Hematopoietic multipotent progenitor cell treated with erythropoietin and hydrocortisone succinate and interleukin-3 and kit ligand, for 17 days (in vitro differentiated cells): ENCODE measurements at regions not wholly inside any gene's neighbourhood (a gene's known extent, or its start where the extent isn't known, plus 50 kb on each side); places are given as distances from the start of the nearest gene placed in this dataset.
A peak's percentile ranks its signal among the peaks of the same experiment; 100 is the strongest.

Source experiments
- DNase-seq: peaks from one replicate; pipeline ENCODE4 v3.0.0-alpha.2; 2015; ENCODE audit warnings: low spot score

DNA sequence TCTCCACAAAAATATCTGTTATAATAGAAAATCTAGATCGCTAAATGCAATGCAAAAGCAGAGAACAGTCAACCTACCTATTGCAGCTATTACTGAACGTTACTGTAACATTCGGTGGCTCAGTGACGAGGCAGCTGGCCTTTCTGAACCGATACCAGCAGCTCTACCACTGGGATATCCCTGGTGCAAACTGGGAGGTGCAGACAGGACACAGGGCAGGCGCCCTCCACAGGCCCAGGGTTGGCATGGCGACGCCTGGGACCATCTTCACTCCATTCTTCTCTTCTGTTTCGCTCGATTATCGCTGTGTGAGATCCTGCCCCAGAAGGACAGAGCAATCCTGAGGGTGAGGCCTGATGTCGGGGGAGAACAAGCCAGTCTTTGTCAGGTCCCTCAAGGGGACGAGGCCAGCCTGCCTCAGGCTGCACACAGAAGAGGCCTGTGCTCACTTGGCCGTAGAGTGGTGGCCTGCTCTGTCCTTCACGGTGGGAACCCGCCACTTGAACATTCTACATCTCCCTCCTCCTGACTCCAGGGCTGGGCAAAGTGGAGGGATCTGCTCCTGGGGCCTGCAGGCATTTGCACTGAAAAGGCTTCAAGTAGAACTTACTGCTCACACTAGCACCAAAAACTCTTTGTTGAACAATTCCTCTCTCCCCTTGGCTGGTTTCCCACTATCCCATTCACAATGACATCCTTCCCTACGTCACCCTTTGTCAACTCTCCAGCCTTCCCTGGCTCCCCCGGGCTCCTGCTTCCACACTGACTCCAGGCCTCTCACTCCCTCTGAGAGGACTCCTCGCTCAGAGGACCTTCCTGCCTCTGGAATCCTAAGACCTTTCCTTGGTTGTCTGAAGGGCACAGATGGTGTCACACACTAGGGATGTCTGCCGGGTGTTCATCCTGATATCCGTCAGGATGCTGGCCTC lies 49.7 kb downstream of the CYRIA start:
- DNase-seq, result no peak

DNA sequence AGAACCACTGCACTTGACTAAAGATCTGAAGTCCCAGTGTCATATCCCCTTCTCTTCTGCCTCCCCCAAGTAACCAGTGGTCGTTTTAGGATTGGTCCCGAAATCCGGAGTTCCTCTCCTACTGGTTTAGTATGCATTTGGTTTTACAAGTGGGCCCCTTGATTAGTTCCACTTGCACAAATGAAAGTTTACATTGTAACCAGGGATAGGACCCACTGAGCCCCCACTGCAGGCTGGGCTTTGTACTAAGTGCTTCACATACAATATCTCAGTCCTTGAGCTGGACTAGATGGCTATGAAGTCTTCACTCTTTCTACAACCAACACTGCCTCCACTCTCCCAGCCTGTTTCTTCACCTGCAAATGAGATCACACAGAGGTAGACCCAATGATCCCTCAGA lies 50.4 kb downstream of the CYRIA start:
- no peak for DNase-seq

DNA sequence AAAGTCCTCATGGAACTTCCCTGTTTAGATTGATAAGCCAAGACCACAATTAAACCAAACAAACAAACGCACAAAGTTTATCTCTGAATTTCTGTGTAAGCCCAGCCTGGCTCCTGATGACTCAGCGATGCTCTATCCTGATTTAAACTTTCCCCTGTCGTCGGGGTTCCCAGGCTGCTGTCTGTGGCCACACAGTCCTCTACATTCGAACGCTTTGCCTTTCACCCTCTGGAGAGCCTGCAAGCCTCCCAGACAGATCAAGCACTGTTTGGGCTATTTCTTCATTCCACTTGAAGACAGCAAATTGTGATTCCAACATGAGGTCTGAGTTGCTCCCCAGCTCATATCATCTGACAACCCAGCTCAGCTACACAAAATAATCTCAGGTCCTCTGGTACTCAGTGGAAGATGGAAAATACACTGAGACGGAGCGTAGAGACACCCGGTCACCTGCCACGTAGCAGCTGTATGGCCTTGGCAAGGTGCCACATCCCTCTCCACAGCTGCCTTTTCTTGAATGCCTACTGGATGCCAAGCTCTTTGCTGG lies 51.2 kb downstream of the CYRIA start:
- DNase-seq, result no peak

DNA sequence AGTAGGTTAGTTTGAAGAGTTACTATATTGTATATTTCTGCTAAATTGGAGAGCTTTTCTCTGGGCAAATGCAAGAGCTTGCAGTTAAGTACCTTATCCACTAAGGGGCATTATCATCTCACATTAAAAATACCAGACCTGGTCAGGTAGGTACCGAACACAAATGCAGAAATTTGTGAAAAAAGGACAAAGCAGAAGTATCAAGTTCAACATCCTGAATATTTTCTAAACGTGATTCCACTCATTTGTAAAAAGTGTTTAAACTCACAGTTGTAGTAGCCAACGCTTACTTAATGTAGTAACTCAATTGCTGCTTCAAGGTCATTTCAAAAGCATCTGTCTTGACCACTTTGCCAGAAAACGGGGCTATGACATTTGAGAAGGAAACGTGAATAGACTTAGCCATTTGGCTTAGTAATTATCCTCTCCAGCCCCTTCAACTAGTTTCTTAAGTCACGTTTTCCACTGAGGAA lies 52.1 kb downstream of the CYRIA start:
- peak; percentile 5 for DNase-seq

DNA sequence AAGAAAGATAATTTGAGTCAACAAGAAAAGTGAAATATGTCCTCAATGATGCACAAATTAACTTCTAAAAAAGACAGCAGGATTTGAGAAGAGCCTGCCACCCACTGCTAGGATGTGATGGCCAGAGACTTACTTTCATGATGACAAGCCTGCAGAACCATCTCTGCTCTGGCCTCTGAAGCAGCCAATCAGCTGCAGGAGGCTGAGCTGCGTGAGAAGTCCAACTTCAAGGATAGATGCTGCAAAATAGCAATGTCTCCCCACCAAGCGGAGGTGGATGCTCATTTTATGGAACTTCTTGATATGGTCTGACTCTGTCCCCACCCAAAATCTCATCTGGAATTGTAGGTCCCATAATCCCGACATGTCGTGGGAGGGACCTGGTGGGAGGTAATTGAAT lies 53.1 kb downstream of the CYRIA start:
- DNase-seq, result no peak

DNA sequence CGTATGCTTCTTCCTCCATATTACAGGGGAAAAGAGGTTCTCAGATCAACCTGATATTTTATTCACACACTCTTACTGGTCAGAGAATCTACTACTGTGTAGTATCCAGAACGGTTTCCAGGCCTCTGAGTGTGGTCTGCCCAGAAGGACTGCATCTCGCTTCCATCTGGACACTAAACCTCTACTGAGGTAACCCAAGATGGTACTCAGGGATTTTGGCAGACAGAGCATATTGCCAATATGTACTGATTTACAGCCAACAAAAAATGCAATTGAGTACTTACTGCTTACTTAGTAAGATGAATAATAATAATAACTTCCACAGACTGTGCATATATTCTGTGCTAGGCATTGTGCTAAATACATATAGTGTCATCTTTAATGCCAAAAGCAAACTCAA lies 55.8 kb downstream of the CYRIA start:
- no peak for DNase-seq

DNA sequence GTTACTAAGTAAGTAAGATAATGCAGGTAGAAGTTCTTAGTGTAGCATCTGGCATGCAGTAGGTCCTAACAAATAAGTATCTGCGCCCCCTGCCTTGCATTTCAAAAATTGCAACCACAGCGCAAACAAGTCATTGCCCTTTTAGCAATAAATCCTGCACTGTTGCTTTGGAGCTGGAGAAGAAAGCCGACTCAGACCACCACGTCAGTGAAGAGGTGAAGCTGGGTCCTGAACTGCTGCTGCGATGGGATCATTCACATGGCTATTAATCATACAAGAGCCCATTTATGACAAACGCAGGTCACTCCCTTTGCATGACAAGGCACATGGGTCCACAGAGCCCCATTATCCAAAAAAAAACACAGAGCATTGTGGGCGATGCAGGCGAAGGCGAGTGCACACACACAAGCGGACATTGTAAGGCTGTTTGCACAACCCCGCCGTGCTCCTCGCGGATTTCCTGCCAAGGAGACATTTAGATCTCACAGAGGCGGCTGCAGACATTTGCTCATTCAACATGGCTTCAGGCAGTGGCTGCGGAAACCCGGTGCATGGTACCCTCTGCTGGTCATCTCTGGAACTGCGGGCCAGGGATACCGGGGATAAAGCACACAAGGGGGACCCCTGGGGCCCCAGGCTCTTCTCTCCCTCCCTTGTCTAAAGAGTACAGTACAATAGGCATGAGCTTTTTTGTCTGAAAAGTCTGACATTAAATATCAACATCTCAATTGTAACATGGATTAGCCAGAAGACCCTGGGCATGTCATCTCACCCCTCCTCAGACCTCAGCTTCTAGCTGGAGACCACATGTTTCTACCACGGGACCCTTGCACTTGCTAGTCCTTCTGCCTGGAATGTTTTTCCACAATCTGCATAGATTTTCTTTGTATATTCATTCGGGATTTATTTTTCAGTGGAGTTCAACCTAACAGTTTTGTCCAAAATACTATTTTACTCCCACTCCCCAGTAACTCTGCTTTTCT lies 56.7 kb downstream of the CYRIA start:
- DNase-seq, result peak; percentile 51

DNA sequence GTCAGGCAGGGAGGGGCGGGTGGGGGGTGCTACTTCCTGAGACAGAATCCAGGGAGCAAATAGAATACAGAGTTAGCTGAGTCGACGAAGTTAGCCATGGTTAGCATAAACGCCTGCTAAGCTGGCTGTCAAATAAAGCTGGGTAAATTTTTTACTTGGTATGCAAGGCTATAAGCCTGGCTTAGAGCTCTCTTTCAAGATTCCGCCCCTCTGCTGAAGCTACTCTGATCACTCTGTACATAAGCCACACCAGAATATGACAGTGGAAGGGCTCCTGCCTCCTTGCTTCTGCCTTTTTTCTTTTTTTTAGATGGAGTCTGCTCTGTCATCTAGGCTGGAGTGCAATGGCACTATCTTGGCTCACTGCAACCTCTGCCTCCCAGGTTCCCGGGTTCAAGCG lies 58.3 kb downstream of the CYRIA start:
- no peak for DNase-seq

DNA sequence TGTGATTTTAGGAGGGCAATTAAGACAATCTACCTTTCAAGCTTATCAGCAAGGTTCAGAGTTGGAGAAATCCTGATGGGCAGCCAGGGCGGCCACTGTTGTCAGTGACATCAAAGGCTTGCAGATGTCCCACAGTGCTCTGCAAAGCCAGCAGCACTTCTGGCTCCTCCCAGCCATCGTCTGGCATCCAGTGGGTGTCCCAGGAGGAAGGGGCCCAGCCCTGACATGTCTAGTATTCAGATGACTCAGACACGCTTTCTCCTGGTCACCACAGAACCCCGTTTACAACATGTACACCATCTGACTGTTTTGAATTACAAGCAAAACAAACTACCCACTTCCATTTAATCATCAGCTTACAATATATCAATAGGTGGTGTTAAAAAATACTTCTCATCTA lies 61.4 kb downstream of the CYRIA start:
- no peak for DNase-seq

DNA sequence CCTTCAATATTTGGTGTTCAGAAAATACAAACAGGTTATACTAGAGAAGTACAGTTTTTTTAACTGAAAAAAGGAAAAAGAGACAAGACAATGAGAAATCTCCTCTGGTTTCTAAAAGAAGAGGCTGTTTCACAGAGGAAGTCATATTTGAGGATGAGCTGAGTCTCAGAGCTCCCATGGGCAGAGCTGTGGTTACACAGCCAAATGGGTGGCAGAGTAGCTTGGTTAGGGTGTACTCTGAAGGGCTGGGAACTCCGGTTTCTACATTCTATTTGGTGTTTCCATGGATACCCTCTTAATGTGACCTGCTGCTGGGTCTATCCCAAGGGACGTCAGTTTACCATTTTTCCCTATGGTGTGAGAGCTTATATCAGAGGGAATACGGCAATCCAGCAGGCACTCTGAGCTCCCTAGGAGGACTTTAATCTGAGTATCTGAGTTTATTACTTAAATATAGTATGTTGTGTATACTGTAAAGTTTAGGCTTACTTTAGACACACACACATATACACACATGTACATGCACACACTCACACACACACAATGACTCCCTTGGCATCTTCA lies 74.2 kb downstream of the CYRIA start:
- no peak for DNase-seq

DNA sequence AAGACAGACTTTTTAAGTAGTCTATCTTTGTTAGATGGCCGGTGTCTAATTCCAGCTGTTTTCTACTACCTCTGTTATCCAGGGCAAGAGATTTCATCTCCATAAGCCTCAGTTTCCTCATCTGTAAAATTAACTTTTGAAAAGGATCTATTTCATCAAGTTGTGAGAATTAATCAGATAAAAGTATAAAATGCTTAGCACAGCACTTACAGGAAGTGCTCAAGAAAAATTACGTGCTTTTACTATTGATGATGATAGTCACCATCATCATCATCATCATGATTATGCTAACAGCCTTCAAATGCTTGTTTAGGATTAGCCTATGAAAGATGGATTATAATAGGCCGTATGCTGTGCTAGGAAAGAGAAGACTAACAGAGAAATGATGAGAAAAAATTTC lies 76.2 kb downstream of the CYRIA start:
- DNase-seq, result no peak

DNA sequence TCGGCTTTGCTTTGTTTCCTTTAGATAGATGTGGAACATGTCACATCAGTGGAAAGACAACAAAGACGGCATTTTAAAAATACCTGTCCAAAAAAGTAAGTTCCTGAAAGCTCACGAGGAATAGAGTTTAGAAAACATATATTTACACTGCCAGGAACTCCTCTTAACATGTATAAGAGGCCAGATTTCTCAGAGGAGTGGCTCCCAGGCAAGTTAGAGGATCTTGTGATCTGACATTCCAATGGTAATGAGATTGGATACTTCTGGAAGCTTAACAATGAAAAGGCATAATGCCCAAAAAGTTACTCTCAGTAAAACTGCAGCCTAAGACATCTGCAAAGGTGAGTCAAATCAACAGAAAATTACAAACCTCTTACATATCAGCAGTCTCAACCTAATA lies 77.1 kb downstream of the CYRIA start:
- DNase-seq, result no peak

DNA sequence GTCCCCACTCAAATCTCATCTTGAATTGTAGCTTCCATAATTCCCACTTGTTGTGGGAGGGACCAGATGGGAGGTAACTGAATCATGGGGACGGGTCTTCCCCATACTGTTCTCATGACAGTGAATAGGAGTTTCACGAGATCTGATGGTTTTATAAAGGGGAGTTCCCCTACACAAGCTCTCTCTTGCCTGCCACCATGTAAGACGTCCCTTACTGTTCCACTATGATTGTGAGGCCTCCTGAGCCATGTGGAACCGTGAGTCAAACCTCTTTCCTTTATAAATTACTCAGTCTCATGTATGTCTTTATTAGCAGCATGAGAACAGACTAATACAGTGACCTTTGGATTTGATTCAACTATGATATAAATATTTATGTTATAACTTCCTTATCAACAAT lies 78.0 kb downstream of the CYRIA start:
- no peak for DNase-seq

DNA sequence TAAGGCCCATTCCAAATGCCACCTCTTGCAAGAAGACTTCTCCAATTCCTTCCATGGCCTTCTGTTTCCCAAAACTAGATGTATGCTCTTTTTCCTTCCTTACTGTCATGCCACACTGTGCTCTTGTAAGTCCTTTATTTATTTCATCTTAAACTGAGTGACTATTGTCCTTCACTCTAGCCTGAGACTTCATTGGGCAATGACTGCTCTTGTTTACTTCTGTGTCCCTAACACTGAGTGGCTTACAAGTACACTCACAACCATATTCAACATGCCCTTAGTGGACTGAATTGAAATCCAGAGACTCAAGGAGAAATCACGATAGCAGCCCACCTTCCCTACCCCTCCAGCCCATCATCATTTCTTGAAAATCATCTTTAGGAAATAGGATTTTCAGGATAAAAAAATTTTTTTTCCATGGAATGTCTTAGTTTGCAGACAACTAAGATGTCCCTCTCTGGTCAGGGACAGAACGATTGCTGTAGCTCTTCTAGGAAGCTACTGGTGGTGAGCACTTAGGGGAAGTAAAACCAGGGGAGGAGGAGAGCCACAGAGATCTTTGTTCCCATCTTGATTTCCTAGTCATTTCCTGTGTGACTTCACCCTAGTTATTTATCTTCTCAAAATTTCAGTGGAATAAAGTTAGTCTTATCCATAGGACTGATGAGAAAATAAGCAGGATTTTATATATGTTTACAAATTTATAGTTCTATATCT lies 80.7 kb downstream of the CYRIA start:
- DNase-seq, result no peak

DNA sequence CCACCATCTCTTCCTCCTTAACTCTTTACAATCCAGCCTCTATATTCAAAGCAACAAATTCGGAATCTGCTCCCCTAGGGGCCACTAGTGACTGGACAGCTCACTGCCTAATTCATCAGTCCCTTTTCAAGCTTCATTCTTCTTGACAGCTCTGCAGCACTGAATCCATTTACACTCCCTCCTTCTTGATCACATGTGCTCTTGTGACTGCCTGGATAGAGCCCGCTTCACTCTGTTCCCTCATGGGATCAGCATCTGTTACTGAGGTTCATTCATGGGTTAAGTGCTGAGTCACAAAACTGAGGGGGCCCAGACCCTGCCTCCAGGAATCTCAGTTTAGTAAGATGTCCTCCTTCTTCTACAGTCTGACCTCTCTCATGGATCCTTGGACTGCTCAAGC lies 81.5 kb downstream of the CYRIA start:
- no peak for DNase-seq

DNA sequence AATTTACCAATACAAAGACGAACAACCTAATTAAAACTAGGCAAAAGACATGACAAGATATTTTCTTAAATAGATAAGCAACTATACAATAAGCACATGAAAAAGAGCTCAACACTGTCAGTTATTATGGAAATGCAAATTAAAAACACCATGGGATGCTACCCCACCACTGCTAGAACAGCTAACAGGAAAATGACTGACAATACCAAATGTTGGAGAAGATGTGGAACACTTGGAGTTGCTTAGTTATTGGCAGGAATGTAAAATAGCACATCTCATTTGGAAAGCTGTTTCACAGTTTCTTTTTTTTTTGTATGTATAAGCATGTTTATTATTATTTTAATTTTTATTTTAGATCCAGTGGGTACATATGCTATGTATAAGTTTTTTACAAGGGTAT lies 84.4 kb downstream of the CYRIA start:
- DNase-seq, result no peak

DNA sequence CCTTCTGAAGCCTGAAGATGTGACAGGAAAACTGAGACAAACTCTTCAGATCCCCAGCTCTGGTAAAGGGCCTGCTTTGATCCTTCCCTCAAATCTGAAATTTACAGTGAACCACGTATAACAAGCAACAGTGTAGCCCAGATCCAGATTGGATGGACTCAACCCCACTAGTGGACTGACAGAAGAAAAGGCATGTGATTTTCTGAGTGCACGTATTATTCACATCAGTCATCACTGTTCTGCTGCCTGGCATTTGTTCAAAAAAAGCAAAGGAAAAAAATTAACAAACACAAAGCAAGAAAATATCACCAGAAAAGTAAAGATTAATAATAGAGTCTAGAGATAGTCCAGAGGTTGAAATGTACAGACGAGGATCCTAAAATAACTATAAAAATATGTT lies 87.6 kb downstream of the CYRIA start:
- DNase-seq, result no peak

DNA sequence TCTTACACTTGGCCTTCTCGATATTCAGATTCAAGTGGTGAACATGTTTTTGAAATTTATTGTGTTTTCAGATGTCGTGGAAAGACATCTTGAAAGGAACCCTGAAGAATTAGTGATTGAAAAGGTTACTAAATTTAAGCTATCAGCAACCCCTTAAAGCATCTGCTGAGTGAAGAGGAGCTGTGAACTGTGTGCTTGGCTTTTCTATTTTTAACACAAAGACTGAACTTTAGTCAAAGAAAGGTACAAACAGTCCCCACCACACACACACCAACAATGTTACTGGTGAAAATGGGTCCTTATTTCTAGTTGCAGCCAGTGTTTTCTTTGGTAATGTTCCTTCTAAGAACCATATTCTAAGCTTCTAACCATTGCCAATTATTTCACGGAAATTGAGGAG lies 95.1 kb downstream of the CYRIA start:
- no peak for DNase-seq

DNA sequence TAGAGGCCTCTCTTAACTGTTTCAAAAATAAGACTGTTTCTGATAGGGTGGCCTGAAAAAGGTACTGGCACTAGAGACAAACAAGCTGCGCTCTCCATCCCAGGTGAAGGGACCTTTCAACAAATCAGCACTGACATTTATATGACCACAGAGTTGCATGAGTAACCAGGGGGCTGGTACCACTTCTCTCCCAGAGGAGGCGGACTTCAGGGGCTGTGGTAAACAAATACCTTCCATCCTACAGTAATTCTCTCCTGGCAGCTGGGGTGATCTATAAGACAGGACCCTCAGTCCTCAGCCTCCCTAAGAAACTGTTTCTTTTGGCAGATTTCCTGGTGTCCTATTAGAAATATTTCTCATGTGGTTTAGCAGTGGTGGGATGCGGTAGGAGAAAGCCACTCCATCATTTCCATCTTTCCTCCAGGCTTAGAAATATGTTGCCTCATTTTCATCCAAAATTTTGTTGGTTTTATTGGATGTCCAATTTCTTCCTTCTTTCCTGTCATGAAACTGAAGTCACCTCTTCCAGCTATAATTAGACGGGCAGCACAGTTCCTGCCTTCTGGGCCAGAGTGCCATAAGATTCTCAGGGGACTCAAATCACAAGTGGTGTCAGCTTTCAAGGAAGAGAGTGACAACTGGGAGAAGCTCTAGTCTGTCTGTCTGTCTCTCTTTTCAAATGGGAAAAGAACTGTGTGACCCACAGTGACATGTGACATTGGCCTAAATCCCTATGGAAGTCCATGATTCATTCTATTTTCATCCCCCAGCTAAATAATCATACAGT lies 96.4 kb downstream of the CYRIA start:
- no peak for DNase-seq

DNA sequence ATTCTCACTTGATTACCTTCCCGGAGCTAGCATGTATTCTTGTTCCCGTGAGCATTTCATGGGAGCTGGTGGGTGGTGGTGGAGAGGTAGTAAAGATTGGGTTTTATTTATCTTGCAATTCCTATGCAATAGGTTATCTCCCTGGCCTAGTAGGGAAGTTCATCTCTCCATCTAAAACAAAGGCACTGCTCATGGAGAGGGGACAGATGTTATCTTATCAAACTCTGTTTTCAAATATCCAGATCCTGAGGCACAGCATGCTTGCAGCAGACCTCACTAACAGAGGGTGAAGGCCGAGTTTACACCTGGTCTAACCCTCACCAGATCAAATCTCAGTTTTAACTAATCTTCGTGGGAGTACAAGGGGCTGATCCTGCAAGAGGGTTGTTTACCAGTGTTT lies 98.9 kb downstream of the CYRIA start:
- no peak for DNase-seq

DNA sequence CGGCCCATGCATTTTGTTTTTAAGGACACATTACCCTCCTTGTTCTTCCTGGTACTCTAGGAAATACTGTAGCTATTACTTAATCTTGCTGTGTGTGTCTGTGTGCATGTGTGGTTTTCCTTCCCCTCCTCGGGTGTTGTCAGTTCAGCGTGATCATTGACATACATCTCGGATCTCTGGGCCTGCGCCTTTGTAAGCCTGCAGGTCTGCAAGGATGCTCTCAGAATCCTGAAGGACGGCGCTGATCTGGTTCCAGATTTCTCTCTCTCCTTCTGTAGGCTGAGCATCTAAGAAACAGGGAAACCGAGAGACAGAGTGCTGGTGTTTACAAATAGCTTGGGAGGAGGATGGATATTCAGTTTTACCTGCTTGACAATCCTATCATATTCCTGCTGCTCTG lies 100.2 kb downstream of the CYRIA start:
- no peak for DNase-seq
